ENCODE measurements at regions not wholly inside any gene's neighbourhood (a gene's known extent, or its start where the extent isn't known, plus 50 kb on each side); places are given as distances from the start of the nearest gene placed in this dataset.
"Not testable (repeated sequence)": the region's sequence is repeated elsewhere in the genome, so short reads cannot be mapped to it uniquely, and the experiment has no call there.

- no peak for DNase-seq
These were observed 272.8 kb downstream of the OLFM4 start for GRCh38 chr13:53301449-53301848.

- not testable (repeated sequence) for DNase-seq
These were observed 276.8 kb downstream of the OLFM4 start for GRCh38 chr13:53305419-53305818.

- DNase-seq = no peak
These were observed 282.2 kb downstream of the OLFM4 start for GRCh38 chr13:53310786-53311185.

- no peak for DNase-seq
These were observed 282.9 kb downstream of the OLFM4 start for GRCh38 chr13:53311561-53311960.

GRCh38 chr13:53321296-53321801, 292.7 kb downstream of the OLFM4 start:
- DNase-seq = no peak

GRCh38 chr13:53324656-53325055, 296.0 kb downstream of the OLFM4 start:
- no peak for DNase-seq

- DNase-seq = no peak
These were observed 298.1 kb downstream of the OLFM4 start for GRCh38 chr13:53326716-53327115.

- DNase-seq = no peak
These were observed 299.2 kb downstream of the OLFM4 start for GRCh38 chr13:53327680-53328315.

GRCh38 chr13:53336441-53337160, 308.0 kb downstream of the OLFM4 start:
- DNase-seq = no peak

GRCh38 chr13:53338760-53339159, 310.1 kb downstream of the OLFM4 start:
- DNase-seq = no peak

GRCh38 chr13:53340505-53341143, 312.0 kb downstream of the OLFM4 start:
- DNase-seq = no peak

GRCh38 chr13:53341144-53341510, 312.5 kb downstream of the OLFM4 start:
- no peak for DNase-seq

GRCh38 chr13:53342623-53343360, 314.2 kb downstream of the OLFM4 start:
- no peak for DNase-seq

GRCh38 chr13:53343361-53343744, 314.7 kb downstream of the OLFM4 start:
- DNase-seq = no peak

- no peak for DNase-seq
These were observed 322.4 kb downstream of the OLFM4 start for GRCh38 chr13:53351021-53351420.

GRCh38 chr13:53357582-53357981, 329.0 kb downstream of the OLFM4 start:
- DNase-seq = no peak

GRCh38 chr13:53368948-53369347, 340.3 kb downstream of the OLFM4 start:
- DNase-seq = no peak

GRCh38 chr13:53379485-53379884, 350.9 kb downstream of the OLFM4 start:
- DNase-seq = no peak

- no peak for DNase-seq
These were observed 353.4 kb downstream of the OLFM4 start for GRCh38 chr13:53382008-53382407.

GRCh38 chr13:53398051-53398450, 369.4 kb downstream of the OLFM4 start:
- no peak for DNase-seq

GRCh38 chr13:53405616-53406015, 377.0 kb downstream of the OLFM4 start:
- no peak for DNase-seq

GRCh38 chr13:53408306-53408705, 379.7 kb downstream of the OLFM4 start:
- DNase-seq = no peak

GRCh38 chr13:53408847-53409568, 380.4 kb downstream of the OLFM4 start:
- DNase-seq = no peak
